ENCODE measurements at regions not wholly inside any gene's neighbourhood (a gene's known extent, or its start where the extent isn't known, plus 50 kb on each side); places are given as distances from the start of the nearest gene placed in this dataset.

DNA sequence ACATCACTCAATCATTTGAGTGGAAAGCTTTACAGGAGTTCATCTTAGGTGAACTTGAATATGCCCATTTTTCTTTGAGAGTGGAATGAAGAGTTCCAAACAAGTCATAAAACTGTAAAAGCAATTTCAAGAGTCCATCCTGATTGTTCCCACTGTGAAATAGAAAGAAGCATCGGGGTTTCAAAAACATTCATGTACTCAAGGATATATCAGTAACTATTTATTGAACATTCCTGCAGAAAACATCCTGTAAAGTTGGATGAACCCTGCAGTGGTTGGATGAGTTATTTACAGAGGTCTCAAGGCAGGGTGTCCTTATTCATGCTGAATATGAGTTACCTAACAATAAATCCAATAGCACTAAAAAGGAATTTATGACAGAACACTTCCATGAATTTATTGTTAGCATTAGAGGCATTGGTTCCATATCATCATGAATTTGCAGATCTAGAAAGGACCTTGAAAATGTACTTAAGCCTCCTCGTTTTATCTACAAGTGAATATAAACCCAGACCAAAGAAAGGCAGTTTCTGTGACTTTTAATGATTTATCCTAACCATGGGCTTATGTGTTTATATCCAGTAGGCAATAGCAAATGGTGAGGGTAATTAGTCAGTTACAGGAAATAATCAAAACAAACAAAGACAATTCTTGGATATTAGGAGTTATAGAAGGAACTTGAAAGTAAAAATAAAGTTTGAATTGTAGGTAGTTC is 361.9 kb upstream of the KCNMB2 start:
- TF ChIP-seq, protein P1, sequence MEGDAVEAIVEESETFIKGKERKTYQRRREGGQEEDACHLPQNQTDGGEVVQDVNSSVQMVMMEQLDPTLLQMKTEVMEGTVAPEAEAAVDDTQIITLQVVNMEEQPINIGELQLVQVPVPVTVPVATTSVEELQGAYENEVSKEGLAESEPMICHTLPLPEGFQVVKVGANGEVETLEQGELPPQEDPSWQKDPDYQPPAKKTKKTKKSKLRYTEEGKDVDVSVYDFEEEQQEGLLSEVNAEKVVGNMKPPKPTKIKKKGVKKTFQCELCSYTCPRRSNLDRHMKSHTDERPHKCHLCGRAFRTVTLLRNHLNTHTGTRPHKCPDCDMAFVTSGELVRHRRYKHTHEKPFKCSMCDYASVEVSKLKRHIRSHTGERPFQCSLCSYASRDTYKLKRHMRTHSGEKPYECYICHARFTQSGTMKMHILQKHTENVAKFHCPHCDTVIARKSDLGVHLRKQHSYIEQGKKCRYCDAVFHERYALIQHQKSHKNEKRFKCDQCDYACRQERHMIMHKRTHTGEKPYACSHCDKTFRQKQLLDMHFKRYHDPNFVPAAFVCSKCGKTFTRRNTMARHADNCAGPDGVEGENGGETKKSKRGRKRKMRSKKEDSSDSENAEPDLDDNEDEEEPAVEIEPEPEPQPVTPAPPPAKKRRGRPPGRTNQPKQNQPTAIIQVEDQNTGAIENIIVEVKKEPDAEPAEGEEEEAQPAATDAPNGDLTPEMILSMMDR (IDR thresholded peaks at IDR 0.05) = no peak
- no peak for TF ChIP-seq POLR2A (IDR thresholded peaks at IDR 0.05)
